GM21515 (cell line): ENCODE measurements at regions not wholly inside any gene's neighbourhood (a gene's known extent, or its start where the extent isn't known, plus 50 kb on each side); places are given as distances from the start of the nearest gene placed in this dataset.

Experiments
- ATAC-seq: cut with Tn5 transposase; IDR thresholded peaks from one replicate; pipeline ENCODE4 v1.9.1; 2021; ENCODE audit not compliant: unreplicated experiment

- ATAC-seq: no peak
Observed at GRCh38 chr13:80133631-80134261, 207.2 kb downstream of the SPRY2 start.

DNA sequence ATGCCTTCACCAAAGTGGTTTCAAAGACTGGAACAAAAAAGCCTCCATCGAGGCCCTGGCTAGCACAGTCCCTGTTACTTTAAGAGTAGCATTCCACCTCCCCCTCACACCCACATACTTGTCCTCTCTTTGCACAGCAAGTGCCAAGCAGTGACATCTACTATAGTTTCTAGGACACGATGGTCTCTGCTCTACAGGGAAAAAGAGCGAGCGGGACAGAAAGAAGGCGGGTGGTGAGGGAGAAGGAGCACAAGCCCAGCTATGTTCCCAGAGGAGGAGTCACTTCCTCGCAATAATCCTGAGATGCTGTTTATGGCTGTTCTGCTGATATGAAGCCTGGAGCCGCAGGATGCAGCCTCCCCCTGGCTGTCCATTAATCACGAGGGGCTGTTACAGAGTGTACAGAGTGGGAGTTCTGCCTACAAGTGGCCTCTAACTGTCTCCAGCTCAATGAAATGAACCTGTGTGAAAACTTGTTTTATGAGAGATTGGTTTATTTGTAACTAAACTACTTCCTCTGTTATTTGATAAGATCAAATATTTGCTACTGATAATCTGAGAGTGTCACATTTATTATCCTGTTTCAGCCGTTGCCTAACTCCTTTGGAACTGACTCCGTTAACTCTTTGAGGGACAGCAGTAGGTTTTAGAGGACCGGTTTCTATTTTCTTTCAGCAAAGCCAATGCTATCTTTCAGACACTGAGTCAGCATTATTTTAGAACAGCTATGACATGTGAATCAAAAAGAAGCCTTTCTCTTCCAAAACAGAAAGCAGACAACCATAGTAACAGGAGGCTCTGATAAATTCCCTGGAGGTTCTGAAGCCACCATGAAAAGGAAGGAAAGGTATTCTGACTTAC, 208.0 kb downstream of the SPRY2 start:
- ATAC-seq: no peak

DNA sequence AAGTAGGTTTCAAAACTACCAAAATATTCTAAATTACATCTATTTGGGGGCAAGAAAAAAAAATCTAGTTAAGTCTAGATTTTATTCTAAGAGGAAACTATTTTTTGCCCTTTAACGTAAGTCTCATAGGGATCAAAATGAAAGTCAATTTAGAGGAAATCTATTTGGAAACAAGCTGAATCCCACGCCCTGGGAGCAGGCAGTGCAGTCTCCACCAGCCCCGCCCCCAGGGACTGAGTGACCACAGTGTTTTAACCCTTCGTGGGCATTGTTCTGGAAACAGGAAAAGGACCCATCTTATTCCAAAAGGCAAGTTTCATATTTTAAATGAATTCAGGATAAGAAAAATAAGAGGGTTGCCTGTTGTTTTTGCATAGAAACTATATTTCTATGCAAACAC, 209.7 kb downstream of the SPRY2 start:
- no peak for ATAC-seq

DNA sequence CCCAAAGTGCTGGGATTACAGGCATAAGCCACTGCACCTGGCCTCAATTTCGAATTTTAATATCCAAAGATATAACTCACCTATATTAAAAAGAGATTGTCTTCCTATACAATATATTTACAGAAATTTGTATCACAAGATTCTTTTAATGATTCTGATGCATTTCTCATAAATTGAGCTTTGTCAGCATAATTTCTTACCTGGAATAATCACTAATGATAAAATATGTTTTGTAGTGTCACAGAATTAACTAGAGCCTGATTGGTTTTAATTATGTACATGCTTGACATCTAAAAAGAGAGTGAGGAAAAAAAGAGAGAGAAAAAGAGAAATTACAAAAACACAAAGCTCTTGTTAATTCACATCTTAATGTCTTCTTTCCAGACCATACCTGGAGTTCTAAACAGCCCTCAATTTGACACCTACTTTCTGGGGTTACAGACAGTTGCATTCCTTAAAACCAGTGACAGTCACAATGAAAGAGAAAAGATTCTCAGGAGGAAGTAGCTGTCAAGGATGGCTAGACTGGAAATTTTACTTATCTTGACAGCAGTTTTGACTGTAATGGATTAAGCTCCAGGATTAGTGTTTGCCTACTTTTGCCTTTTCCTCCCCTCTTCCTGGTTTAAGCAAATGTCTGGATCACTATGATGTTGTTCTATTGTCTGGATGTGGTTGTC, 214.4 kb downstream of the SPRY2 start:
- ATAC-seq: no peak

DNA sequence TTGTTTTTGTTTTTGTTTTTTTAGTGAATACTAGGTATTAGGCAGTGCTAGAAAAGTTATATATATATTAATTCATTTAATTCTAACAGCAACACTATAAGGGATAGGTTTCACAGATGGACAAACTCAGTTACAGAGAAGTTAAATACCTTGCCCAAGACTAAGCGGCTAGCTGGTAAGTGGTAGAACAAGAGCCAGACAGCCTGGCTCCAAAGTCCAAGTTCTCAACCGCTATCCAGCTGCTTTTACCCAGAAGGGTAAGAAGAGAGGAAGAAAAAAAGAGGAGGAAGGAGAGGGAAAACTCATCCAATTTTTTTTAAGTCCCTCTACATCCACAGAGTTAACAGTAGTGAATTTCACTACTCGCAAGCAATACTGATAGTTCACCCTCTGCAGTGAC, 217.0 kb downstream of the SPRY2 start:
- ATAC-seq: no peak

DNA sequence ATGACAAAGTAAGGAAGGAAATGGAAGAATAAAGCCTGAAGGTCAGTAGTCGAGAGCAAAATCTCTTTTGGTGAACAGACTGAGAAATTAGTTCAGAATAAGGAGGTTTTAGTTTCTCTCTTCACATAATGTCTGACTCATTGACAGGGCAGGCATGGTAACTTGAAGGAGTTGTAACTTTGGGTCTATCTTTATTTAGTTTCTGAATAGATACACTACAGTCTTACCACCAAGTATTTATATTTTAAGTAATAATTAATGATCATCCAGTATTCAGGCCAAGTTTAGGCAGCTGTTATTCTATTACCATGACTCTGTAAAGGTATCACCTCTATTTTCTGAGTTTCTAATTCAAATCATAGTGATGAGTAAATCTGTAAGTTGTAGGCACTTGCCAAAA, 219.9 kb downstream of the SPRY2 start:
- ATAC-seq: no peak

DNA sequence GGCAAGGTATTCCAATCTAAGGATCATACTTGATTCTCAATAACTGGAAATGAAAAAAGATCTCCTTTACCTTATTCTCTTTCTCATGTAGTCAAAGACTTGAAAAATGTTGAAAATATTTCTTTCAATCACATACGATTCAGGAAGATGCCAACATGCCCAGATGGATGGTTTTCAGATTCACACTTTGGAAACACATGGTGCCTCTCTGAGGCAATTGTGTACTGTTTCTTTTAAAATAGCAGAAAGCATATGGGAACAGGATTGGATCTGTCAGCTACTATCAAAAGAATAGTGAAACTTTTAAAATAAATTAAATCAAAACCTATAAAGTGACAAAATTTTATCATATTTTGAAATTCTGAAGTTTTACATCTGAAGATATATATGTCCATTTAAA, 222.4 kb downstream of the SPRY2 start:
- ATAC-seq: no peak

- no peak for ATAC-seq
Observed at GRCh38 chr13:80118099-80118498, 222.8 kb downstream of the SPRY2 start.

DNA sequence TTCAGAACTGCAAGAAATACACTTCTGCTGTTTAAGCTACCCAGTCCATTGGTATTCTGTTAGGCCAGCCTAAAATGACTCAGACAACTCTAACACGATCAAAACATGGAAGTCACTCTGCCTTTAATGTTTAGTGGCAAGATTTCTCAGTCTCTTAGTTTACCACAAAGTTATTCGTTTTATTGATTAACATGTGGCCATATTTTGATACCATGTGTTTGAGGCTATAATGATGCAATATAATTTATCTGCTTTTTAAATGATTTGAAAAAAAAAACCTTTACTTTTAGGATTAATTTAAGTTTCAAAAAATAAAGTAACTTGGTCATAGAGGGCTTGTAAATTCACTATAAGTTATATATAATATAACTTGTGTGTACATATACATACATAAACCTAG, 223.4 kb downstream of the SPRY2 start:
- ATAC-seq: no peak

DNA sequence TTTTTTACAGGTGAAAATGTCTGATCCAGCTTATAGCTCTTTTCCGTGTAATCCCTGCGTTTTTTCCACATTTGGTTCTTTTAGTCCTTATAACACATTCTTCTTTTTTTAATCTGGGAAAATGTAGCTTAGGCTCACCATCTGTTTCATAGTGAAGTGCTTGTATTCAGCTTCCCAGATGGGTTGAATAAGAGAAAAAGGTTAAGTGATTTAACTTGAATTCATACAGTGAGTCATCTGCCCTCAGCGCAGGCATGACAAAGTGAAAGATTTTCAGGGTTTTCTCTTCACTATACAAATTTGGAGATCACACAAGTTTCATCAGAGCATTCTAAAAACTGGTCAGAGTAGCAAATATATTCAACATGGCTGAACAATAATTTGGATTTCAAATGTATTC, 224.8 kb downstream of the SPRY2 start:
- no peak for ATAC-seq

- no peak for ATAC-seq
Observed at GRCh38 chr13:80115616-80116015, 225.3 kb downstream of the SPRY2 start.

DNA sequence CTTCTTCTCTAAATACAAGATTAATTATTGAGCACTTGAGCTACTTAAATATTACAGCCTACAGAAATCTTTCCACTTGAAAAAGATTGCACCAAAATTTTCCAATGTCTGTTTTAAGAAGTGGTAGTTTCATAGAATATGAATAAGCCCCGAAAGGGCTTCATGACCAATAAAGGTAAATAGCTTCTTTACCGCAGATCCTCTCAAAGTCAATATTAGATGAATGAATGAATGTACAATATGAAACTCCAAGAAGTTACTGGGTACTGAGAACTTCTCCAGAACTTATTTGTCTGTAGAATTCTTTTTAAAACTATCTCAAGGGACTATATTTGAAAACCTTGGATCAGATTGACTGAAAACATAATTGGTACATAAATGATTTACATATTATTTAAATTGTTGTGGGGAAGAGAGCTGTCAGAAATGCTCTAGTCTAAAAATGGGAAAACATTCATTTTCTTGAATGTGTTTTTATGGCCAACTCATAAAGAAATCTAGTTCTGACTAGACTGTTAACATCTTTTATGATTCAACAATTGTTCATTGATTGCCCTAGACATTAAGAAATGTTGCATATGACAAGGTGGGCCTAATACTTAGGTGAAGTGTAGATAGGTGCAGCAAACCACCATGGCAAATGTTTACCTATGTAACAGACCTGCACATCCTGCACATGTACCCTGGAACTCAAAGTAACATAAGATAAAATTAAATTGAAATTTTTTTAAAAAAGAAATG, 227.0 kb downstream of the SPRY2 start:
- no peak for ATAC-seq

GRCh38 chr13:80109303-80109702, 231.6 kb downstream of the SPRY2 start:
- ATAC-seq: no peak

GRCh38 chr13:80105350-80105749, 235.6 kb downstream of the SPRY2 start:
- no peak for ATAC-seq

- ATAC-seq: no peak
Observed at GRCh38 chr13:80101040-80101439, 239.9 kb downstream of the SPRY2 start.

GRCh38 chr13:80100636-80101035, 240.3 kb downstream of the SPRY2 start:
- ATAC-seq: no peak

GRCh38 chr13:80097561-80097960, 243.4 kb downstream of the SPRY2 start:
- no peak for ATAC-seq

DNA sequence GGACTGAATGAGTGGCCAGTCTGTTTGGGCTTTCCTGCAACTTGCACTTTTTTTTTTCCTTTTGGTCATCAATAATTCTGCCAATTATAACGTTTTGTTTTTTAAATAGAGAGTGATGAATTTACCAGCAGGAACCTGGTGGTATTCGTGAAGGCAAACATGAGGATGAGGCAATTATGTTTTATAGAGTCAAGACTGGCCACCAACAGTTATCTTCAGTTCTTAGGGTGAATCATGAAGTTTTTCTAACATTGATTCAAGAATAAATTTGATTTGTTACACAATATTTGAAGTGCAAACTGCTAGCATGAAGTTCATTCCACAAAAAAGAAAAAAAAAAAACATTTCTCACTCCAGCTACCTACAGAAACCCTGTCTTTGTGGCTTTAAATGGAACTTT, 244.5 kb downstream of the SPRY2 start:
- ATAC-seq: no peak

DNA sequence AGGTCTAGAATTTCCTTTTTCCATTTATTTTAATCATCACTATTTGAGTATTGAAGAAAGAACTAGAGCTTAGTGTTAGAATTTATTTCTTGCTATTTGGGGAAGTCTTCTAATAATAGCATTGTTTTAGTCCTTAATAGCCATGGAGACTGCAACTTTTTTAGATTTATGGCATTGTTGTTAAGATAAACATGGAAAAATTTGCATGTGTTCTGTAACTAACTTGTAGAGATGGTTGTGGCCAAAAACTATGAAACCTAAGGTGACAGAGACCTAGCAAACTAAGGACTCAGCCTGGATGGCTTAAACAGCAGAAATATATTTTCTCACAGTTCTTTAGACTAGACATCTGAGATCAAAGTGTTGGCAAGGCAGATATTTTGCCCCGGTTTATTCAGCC, 246.4 kb downstream of the SPRY2 start:
- no peak for ATAC-seq

DNA sequence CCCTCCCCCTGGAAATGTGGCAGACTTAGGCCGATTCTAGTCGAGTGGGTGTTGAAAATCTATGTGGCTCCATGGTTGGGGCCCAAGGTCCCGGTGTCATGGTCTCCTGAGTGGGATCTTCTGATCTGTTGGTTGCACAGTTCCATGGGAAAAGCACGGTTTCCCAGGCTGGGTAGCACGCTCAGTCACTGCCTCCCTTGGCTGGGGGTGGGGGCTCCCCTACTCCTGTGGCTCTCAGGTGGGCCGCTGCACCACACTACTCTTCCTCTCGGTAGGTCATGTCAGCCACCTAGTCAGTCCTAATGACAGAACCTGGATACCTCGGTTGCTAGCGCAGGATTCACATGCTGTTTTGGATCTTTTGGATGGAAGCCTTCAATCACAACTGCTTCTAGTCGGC, 247.0 kb downstream of the SPRY2 start:
- ATAC-seq: no peak

DNA sequence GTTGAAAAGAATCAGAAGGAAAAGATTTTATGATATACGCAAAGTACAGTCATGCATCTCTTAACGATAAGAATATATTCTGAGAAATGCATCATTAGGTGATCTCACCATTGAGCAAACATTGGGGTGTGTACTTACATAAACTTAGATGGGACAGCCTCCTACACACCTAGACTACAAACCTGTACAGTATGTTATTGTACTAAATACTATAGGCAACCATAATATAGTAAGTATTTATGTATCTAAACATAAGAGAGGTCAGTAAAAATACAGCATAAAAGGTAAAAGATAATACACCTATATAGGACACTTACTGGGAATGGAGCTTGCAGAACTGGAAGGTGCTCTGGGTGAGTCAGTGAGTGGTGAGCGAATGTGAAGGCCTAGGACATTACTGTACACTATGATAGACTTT, 254.6 kb downstream of the SPRY2 start:
- ATAC-seq: no peak
